AG09319 (cell line): ENCODE measurements at regions not wholly inside any gene's neighbourhood (a gene's known extent, or its start where the extent isn't known, plus 50 kb on each side); places are given as distances from the start of the nearest gene placed in this dataset.

Source experiments
- DNase-seq: peaks from one replicate; pipeline ENCODE4 v3.0.0-alpha.2; 2010; ENCODE audit warnings: low read depth; ENCODE audit errors: extremely low read depth
- TF ChIP-seq, protein P1 (sequence below): IDR thresholded peaks from 2 replicates; pipeline ENCODE4 v1.5.1; 2011; ENCODE audit warnings: low read depth, mild to moderate bottlenecking, inconsistent platforms, low read length, moderate library complexity

DNA sequence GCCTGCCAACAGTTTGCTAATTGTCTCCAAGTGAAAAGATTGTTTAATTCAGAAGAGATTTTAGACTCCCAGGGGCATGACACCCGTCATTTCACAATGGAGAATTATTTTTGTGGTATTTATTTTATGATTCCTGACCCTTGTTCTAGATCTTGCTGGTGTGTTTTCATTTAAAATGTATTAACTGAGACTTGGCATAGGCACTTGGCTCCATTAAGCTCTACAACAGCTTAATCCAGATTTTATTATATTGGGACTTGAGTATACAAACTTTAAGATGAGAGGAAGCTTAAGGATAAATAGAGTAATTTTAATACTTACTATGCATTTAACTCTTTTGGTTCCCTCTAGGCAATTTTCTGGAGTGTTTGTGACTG is 101.3 kb upstream of the KCNE2 start:
- no peak for DNase-seq

DNA sequence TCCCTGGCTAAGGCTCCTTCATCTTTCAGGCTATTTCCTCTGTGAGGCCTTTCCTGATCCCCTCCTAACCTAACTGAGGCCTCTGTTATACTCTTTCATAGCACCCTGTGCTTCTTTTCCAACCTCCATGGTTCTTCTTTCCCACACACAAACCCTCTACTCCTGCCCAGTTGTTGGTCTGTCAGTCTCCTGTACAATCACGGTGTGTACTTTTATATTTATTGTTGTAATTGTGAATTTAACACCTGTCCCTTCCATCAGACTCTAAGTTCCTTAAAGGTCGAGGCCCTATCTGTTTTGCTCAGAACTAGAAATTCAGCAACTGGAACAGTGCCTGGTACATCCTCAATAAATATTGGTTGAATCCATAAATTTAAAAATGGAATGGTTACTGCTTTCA is 100.2 kb upstream of the KCNE2 start:
- DNase-seq: no peak
- TF ChIP-seq, protein P1, sequence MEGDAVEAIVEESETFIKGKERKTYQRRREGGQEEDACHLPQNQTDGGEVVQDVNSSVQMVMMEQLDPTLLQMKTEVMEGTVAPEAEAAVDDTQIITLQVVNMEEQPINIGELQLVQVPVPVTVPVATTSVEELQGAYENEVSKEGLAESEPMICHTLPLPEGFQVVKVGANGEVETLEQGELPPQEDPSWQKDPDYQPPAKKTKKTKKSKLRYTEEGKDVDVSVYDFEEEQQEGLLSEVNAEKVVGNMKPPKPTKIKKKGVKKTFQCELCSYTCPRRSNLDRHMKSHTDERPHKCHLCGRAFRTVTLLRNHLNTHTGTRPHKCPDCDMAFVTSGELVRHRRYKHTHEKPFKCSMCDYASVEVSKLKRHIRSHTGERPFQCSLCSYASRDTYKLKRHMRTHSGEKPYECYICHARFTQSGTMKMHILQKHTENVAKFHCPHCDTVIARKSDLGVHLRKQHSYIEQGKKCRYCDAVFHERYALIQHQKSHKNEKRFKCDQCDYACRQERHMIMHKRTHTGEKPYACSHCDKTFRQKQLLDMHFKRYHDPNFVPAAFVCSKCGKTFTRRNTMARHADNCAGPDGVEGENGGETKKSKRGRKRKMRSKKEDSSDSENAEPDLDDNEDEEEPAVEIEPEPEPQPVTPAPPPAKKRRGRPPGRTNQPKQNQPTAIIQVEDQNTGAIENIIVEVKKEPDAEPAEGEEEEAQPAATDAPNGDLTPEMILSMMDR: no peak

More for the DNA sequence above, 101.3 kb upstream of the KCNE2 start:
- TF ChIP-seq, protein P1: no peak

DNA sequence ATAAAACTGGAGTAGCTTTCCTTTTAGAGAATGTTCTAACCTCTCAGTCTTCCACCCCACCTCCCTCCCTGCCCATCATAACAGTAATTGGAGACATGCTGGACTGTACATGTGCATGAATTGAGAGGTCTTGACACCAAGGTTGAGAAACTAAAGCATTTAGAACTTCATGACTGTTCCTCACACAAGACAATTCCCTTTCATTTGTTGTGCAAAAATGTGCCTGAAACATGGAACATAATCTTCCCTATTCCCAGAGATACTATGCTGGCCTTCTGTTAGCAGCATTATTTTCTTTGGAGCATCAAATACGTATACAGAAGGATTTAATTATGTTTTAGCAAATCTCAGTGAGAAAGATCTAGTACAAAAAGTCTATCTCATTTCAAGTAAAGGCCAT is 97.5 kb upstream of the KCNE2 start:
- no peak for DNase-seq
- TF ChIP-seq, protein P1: no peak

DNA sequence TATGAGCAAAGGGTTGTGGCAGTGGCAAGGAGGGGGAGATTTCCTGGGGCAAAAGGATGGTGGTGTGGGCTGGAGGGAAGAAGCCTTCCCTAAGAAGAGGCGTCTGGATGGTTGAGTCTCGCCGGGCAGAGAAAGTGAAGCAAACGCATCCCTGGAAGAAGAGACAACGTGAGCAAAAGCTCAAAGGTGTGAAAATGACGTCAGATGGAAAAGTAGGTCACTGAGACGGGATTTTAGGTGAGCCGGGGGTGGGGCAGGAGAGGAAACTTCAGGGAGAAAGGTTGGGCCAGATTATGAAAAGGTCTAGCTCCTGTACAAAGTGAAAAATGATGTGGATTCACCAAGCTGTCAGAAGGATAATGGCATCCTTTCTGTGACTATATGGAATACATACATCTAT is 95.3 kb upstream of the KCNE2 start:
- TF ChIP-seq, protein P1: no peak
- DNase-seq: no peak

DNA sequence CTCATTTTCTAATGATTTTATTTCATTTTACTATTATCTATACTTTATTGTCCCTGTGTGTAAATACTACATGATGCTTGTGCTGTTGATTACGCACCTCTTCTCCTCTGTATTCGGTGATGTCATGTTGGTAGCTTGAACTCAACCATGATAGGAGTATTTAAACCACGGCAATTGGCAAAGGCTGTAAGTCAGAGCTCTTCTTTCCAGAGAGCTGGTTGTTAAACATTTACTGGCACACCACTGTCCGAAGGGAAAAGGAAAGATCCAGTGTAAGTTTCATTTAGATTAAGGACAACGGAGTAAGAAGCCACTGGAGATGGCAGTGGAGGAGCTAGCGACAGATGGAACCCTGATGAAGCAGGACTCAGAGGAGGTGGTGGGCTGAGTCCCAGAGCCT is 93.4 kb upstream of the KCNE2 start:
- no peak for DNase-seq
- TF ChIP-seq, protein P1: no peak

DNA sequence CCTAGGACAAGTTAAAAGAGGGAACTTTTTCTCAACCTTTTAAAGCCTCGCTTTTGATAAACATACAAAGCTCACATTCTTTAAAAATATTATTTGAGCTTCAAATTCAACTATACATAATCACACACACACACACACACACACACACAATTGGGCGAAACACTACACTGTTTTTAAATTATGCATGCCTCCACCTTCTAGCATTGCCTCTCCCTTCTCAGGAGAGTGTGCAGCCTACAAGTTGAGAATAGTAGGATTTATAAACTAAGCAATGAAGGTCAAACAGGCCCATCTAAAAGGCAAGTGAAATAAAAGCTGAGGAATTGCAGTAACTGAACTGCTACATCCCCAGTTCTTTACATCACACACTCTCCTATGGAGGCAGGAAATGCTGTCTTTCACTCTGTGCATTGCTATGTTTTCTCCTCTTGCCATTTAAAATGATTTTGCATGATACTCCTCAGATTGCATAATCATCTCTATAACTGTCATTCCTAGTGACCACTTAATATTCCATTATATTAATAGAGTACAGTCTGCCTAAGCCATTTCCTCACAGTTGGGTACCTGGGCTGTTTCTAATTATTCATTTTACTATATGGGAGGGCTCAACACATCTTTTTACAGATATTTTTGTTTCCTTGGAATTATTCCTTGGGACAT is 92.5 kb upstream of the KCNE2 start:
- TF ChIP-seq, protein P1: no peak
- DNase-seq: no peak

DNA sequence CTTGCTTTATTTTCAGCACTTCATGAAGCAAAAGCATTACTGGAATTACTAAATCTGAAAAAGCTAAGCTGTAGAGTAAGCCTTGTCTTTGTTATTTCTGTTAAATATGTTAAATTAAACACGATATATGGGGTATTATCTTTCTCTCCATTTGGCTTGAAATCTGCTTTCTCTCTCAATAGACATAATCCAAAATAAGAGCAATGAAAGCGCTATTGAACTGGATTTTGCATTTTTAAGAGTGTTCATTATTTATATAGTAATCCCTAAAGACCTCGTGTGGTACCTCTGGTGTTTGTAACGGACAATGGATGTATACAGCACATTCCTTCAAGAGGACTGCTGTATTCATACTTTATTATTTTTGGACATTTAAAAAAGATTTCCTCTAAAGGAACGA is 91.5 kb upstream of the KCNE2 start:
- DNase-seq: no peak
- TF ChIP-seq, protein P1: no peak
